ACHN (cell line): ENCODE measurements at regions not wholly inside any gene's neighbourhood (a gene's known extent, or its start where the extent isn't known, plus 50 kb on each side); places are given as distances from the start of the nearest gene placed in this dataset.
A peak's percentile ranks its signal among the peaks of the same experiment; 100 is the strongest.

ENCODE experiments used
- DNase-seq: peaks from one replicate; pipeline ENCODE4 v3.0.0-alpha.2; 2015
- in situ Hi-C: cut with HindIII; loops from 2 replicates; pipeline ENCODE4 v1.10.0; 2017; ENCODE audit warnings: low sequenced_read_pairs, low pct_ligation_motif_present, low pct_unique_long_range_greater_than_20kb

DNA sequence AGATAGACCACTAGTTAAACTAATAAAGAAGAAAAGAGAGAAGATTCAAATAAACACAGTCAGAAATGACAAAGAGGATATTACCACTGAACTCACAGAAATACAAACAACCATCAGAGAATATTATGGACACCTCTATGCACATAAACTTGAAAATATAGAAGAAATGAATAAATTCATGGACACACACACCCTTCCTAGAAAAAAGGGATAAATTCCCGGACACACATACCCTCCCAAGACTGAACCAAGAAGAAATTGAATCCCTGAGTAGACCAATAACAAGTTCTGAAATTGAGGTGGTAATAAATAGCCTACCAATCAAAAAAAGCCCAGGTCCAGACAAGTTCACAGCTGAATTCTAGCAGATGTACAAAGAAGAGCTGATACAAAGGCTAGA lies 187.9 kb downstream of the SEC23A start:
- in situ Hi-C loops: no loop called here
- no peak for DNase-seq

DNA sequence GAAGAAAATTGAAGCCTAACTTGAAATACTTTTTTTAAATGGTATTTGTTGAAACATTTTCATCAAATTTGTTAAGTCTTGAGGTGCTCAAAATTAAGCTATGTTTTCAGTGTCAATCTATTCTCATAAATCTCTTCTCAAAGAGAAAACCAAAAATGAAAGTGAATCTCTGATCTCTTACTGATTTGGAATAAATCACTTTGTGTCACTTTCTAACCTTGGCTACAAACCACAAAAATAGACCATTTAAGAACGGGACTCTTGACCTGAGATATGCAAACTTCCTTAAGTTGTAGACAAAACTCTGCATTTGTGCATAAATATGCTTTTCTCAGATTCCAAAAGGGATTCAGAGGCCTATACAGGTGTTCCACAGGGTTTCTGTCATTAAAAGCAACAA lies 192.9 kb downstream of the SEC23A start:
- in situ Hi-C loops: no loop called here

DNA sequence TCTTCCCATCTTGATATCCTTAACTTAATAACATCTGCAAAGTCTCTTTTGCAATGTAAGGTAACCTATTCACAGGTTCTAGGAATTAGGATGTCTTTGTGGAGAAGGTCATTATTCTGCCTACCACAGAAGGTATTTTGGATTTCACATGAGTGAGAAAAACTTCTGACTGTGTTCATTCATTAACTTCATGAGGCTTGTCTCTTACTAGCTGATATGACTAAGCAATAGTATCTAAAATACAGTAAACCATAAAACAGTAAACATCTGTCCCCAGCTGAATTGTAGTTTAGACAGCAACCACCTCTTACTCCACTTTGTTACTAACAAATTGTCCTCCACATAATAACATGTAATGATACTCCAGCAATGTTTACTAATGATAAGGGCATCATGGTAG lies 198.1 kb downstream of the SEC23A start:
- in situ Hi-C loops: no loop called here
- DNase-seq: no peak

More for the DNA sequence above, 192.9 kb downstream of the SEC23A start:
- DNase-seq: no peak

DNA sequence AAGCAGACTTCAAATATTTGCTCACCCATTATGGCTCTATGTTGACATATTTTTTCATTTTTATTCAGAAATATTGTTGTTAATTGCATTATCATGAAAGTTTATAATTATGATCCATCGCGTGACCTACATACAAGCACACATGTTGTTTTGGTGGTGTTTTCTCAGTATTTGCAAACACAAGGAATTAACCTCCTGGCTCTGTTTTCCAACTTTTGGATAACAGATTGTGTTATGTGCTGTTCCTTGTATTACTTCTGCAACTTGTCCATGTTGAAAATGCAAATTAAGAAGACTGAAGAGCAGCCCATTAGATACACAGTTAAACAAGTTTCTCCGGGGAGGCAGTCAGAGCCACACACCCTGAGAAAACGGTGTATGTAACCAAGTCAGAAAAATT lies 201.2 kb downstream of the SEC23A start:
- no peak for DNase-seq
- in situ Hi-C loops: no loop called here

DNA sequence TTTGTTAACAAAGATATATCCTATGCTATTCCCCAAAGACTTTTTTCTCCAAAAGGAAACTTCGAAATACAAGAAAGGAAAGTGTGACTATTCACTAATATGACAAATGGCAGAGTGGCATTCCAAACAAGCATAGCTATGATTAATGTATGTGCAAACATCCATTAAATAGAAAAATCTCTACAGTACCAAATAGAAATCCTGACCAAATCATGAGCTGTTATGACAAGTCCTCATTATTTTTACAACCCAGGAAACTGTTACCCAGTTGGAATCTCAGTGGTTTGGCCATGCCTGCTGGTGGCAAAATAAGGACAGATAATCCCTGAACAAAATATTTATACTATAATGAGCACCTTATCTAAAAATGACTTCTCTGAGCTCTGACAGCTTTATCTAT lies 202.1 kb downstream of the SEC23A start:
- no peak for DNase-seq
- in situ Hi-C loops: no loop called here

DNA sequence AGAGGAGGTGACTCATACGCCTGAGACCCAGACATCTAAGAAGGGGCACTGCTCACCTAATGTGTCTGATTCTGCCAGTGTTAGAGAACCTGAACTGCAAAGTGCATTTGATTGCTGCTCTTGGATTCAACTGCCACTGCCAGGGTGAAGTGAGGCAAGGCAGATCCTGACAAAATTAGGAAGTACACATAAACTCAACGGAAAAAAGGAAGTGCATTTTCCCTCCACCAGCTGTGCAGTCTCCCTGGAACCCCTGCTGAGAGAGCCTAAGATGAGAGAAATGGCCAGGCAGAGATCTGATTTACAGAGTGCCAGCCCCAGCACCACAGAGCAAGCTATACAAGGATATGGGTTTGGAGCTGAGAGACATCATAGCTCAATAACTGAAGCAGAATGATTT lies 215.3 kb downstream of the SEC23A start:
- no peak for DNase-seq

DNA sequence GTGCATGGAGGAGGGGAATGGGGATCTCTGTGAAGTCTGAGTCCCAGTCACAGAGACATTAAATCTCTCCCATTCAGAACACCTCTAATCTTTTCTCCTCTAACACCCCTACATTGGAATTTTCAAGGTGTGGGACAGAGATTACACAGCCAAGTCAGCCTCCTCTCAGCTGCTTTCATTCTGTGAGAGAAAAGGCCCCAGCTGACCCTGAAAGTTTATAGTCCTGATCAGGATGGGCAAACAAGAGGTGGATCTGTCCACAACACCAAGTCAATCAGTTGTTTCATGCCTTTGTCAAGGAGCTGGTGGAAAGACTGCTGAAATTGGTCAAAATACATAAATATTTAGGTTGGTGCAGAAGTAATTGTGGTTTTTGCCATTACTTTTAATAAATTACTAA lies 218.9 kb downstream of the SEC23A start:
- no peak for DNase-seq
- in situ Hi-C loops: no loop called here

More for the DNA sequence above, 215.3 kb downstream of the SEC23A start:
- in situ Hi-C loops: no loop called here

DNA sequence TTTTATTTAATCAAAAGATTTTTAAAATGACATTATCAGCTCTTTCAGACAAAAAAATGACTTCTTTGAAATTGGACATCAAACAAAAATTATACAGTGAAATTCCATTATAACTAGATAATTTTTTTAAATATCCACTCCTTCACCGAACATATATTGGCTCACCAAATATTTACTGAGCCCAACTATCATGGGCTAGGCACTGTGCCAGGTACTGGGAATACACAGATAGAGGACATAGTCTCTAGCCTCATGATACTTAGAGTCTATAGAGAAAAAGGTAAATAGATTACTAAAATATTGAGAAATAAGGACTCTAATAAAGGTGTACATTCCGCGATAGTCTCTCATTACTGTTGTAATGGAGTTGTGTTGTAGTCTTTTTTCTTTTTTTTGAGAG lies 219.9 kb downstream of the SEC23A start:
- in situ Hi-C loops: no loop called here
- no peak for DNase-seq

DNA sequence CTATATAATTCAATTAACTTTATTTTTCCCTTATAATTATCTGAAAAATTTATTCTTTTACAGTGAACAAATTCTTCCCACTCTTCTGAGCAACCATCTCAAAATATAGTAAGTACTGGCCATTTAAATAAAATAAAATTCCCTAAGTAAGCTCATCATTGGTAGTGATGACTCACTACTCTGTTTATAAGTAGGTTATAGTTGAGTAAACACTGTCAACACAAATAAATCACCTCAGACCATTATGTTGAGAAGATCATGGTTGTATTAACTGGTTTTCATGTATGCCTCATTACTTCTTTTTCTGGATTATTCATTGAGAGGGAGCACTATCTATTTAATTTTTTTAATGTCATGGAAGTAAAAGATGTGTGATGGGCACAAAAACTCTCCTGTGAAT lies 220.5 kb downstream of the SEC23A start:
- DNase-seq: no peak
- in situ Hi-C loops: no loop called here

DNA sequence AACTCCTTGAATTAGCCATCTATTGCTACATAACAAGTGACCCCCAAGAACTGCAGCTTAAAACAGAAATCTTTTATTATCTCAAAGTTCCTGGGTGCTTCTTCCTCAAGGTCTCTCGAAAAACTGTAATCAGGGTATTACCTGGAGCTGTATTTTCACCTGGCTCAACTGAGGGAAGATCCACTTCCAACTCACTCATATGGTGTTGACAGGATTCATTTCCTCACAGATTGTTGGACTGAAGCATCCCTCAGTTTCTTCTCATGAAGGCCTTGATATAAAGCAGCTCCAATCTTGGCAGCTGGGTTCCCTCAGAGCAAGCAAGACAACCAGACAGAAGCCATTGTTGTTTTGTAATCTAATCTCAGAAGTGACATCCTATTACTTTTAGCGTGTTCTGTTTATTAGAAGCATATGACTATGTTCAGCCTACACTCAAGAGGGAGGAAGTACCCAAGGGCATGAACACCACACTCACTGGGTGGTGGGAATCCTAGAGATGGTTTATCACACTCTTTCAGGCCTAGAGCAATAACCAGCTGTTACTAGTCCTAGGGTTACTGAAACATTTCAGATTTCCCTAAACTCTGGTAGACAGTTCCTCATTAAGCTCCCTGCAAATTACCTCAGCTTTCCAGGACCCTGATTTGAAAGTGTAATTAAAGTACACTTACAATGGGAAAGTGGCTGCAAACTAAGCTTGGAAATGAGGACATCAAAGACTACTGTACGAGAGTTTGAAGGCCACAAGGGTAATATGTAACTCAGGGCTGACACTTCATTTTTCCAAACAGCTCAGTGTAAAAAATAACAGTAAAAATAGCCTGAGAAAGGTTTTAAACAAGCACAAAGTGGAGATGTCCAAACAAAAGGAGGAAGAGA lies 222.2 kb downstream of the SEC23A start:
- in situ Hi-C loops: no loop called here
- no peak for DNase-seq

DNA sequence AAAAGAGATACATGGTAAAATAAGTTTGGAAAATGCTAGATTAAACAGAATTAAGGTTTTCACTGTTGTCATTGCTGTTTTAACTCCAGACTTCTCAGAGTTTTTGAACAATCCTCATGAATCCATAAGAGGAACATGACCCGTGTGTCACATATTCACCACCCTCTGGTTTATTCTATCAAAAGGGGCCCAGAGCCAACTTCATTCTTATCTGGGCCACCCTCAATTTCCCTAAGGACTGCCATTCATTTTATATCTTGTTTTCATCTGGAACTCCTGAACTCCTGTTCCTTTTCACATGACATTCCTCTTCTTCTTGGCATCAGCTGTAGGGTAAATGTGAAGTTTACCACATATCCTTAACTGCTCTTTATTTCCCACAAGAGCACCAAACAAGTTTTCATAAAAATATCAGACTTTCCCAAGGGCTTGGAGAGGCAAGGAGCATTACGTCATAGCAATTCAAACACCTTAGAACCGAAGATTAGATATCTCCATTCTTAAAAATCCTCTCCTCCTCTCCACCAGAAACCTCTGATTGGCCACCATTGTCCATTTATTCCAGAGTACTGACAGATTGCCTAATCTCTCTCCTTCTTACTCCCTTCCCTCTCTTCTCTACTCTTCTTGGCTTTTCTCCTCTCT lies 225.2 kb downstream of the SEC23A start:
- in situ Hi-C loops: no loop called here
- no peak for DNase-seq

DNA sequence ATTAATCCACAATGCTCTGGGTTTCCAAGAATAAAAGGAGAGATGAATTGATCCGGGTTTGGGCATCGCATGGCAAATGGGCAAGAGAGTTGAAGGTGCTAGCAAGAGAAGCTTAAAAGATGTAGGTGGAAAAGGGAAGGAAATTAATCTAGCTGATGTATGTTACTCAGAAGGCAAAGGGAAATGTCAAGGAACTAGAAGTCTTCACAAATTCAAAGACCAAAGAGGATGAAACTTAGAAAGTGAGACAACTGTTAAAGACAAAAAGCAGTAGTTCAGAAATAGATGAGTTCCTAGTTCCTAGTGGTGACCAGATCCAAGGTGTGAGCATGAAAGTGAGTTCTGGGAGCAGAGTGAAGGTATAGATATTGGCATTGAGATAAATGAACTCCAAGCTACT lies 228.3 kb downstream of the SEC23A start:
- in situ Hi-C loops: no loop called here
- no peak for DNase-seq

DNA sequence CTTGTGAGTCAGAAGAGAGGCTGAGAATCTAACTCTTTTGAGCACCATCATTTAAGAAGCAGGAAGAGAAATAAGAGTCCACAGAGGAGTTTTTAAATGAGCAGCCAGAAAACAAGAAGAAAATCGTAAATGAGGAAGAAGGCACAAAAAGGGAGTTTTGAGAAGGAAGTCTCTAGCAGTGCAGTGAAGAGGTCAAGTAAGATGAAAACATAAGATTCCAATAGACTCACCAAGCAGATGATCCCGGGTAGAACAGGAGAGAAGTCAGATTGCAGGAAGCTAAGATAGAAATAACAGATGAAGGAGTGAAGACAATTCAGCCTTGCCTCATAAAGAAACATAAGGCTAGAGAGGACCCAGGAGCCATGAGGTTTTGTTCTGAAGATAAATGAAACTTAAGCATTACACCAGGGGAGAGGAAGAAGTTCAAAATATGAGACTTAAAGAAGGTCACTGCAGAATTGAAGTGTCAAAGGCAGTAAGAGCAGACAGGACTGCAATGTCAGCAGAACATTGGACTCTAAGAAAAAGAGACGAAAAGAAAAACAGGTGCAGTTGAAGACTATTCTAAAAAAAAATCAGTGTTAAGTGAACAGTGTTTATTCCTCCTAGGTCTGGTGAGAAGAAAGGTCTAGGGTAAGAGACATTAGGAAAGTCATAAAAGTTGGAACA lies 229.0 kb downstream of the SEC23A start:
- DNase-seq: no peak
- in situ Hi-C loops: no loop called here

DNA sequence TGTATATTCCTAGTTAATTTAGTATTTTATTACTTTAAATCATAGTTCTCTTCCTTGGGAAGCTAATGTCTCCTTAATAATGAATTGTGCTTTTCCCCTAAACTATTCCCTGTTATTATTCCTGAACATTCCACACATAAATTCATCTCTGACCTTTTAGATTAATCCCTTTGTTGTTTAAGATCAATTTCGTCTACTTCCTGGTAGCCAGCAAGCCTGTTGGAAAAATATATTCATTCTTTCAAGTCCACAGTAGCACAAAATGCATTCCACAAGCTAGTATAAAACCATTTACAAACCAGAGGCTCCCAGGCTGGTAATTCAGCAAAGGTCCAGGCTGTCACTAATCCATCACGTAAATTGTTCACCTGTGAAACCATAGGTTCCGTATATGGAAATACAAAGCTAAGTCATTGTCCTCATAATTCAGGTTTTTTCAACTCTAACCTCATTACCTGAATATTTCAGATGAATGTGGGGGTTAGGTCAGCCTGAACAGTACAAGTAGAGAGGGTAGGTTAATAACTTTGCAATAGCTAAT lies 232.7 kb downstream of the SEC23A start:
- in situ Hi-C loops: no loop called here
- no peak for DNase-seq

DNA sequence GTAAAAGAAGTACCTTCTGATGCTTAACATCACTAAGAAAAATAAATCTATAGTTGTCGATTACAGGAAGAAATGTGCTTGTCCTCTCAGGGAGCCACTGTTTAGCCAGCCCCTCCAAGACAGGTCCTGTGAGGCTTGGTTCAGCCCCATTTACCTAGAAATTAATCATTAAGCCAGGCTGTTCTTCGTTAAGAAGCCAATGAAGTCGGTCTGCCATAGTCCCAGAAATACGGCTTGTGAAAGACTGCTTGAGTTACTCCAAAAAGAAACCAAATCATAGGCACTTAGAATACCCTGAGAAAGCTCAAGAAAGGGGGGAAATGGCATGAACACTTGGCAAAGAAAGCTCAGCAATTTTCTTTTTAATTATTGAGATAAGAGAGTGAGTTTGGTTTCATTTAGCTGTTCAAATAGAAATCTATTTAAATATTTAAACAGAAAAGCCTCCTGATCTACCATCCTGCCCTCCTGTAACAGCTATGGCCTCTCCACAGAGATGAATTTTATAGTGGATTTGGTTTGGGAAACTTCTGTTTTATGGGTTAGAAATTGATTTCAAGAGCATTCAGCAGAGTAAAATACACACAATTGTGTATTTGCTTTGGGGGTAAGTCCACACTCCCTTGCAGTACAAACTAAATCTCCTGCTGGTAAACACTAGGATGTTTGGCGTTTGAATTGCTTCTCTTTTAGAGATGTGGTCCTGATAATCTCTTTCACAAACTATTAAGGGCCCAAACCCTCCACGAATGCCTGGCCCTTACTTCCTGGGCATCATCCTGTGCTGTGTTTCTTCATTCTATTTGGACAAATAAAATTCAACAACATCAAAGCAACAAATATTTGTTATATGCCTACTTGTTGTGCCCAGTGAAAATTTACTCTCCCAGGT lies 234.4 kb downstream of the SEC23A start:
- in situ Hi-C loops: no loop called here
- peak; percentile 6 for DNase-seq

DNA sequence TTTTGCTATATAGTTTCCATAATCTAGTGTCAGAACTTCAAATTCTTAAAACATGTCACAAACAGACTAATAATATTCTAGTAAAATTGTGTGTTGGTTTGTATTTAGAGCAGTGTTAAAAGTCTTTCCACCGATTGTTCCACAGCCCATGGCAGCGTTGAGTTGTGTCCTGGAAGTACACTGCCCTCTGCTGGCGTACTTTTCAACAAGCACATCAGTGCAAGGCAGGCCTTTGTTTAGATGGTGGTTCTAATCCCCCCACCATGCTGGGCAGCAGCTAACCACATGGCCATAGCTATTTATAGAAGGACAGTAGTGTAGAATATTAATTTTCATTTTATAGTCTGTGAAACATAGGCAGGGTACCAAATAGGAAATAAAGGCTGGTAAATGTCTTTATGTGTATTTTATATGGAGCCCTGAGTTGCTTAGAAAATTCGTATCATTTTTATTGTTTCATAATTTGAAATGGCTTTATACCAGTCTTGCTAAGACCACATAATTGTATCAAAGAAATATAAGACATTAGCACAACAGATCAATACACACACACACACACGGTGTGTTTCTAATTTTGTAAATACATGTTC lies 235.4 kb downstream of the SEC23A start:
- DNase-seq: peak; percentile 64
- in situ Hi-C loops: no loop called here

DNA sequence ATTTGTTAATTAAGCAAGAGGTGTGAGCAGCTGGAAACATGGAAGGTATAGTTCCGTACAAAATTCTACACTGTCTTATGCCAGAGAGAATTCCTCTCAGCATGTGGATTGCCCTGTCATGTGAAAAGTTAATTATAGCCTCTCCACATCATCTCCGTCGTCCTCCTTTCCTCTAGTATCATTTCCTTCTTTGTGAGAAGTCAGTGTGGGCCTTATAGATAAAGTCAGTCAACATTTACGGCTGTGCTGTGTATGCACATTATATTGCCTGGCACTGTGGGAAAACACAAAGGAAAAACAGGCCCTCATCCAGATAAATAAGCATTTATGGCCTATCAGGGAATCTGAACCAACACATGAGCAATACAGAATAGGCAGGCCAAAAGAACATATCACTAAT lies 236.6 kb downstream of the SEC23A start:
- no peak for DNase-seq
- in situ Hi-C loops: no loop called here

DNA sequence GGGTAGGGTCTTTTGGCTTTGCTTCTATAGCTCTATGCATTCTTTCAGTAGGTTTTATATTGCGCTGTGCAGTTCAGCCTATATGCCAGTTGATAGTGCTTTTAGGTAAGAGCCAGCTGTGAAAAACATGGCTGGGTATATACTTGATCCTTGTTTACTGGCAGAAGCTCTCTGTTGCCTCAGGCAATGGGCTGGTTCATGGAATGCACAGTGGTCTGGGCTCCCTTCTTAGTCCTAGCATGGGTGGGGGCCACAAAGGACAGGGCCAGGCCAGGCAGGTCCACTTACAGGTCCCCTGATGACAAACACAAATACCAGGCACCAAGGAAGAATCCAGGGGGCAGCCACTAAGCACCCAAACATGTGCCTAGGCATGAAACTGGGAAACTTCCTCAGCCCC lies 240.7 kb downstream of the SEC23A start:
- in situ Hi-C loops: no loop called here
- DNase-seq: no peak
